ENCODE measurements at regions not wholly inside any gene's neighbourhood (a gene's known extent, or its start where the extent isn't known, plus 50 kb on each side); places are given as distances from the start of the nearest gene placed in this dataset.

DNA sequence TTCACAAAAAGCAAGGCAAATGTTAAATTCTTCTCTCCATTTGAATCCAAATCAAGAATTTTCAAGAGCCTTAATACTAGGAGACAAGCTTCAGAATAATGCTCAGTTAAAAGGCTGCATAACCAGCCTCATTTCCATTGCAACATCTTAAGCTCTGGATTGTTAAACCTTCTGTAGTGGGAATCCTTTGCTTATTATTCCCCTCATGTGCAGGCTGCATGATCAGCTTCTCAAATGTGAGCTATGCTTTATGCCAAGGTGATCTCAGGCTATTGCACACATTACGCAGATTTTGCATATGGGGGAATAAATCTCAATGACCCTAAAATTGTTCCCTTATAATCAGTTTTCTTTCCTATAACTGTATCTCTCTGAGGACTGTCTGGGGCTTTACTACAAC lies 71.7 kb upstream of the CCDC196 start:
- TF ChIP-seq, protein P1, sequence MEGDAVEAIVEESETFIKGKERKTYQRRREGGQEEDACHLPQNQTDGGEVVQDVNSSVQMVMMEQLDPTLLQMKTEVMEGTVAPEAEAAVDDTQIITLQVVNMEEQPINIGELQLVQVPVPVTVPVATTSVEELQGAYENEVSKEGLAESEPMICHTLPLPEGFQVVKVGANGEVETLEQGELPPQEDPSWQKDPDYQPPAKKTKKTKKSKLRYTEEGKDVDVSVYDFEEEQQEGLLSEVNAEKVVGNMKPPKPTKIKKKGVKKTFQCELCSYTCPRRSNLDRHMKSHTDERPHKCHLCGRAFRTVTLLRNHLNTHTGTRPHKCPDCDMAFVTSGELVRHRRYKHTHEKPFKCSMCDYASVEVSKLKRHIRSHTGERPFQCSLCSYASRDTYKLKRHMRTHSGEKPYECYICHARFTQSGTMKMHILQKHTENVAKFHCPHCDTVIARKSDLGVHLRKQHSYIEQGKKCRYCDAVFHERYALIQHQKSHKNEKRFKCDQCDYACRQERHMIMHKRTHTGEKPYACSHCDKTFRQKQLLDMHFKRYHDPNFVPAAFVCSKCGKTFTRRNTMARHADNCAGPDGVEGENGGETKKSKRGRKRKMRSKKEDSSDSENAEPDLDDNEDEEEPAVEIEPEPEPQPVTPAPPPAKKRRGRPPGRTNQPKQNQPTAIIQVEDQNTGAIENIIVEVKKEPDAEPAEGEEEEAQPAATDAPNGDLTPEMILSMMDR (conservative IDR thresholded peaks at IDR 0.05), result no peak
- no peak for TF ChIP-seq ZFX (IDR thresholded peaks at IDR 0.05)
